ENCODE measurements at regions not wholly inside any gene's neighbourhood (a gene's known extent, or its start where the extent isn't known, plus 50 kb on each side); places are given as distances from the start of the nearest gene placed in this dataset.

DNA sequence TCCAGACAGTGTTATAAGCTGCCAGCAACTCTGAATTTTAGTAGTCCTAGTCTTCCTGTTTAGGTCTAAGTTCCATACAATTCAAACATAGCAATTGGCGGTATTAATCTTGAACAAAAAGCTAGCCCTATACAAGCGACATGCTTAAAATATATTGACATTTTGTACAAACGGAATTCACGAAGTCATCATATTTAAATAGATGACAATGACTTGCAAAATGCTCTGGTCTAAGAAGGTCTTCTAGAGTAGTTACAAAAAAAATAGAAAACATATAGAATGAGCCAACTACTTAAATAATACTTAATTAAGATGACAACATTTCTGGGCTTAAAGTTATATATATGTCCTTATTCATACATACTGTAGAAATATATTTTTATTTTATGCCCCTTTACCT lies 446.6 kb downstream of the ANKRD7 start:
- Histone ChIP-seq H3K9me3 (ENCODE audit: control insufficient read depth, low read length) (no peaks in the 10 kb centered on the region), H3K4me3 (ENCODE audit: low read length) (no peak overlapping the region), H3K27me3 (ENCODE audit: control insufficient read depth, insufficient read depth, low read length, poor library complexity, severe bottlenecking) (no peaks in the 10 kb centered on the region), H3K27ac (ENCODE audit: low read depth, low read length) (no peak overlapping the region), H3K36me3 (ENCODE audit: control insufficient read depth, insufficient read depth, low read length) (no peaks in the 10 kb centered on the region), H3K4me1 (ENCODE audit: control insufficient read depth, insufficient read depth, low read length) (no peaks in the 10 kb centered on the region), H3K9ac (ENCODE audit: extremely low read depth, low read length, poor library complexity, severe bottlenecking) (no peak overlapping the region)
- Mint-ChIP-seq H3K36me3 (ENCODE audit: low read depth) (no peaks in the 10 kb centered on the region), H3K27ac (no peak overlapping the region), H3K9me3 (no peaks in the 10 kb centered on the region), H3K27me3 (ENCODE audit: insufficient read depth) (no peaks in the 10 kb centered on the region), H3K4me1 (peaks cover 2% of the 10 kb centered on the region), H3K4me3 (no peak overlapping the region)
- DNase-seq = no peak
- WGBS, 2 experiments (ENCODE audit: insufficient coverage in 1 of 2, insufficient read length in 1 of 2) = 81 to 100% methylated on average over 3 to 4 of the region's 4 CpGs
- TF ChIP-seq, protein P1, sequence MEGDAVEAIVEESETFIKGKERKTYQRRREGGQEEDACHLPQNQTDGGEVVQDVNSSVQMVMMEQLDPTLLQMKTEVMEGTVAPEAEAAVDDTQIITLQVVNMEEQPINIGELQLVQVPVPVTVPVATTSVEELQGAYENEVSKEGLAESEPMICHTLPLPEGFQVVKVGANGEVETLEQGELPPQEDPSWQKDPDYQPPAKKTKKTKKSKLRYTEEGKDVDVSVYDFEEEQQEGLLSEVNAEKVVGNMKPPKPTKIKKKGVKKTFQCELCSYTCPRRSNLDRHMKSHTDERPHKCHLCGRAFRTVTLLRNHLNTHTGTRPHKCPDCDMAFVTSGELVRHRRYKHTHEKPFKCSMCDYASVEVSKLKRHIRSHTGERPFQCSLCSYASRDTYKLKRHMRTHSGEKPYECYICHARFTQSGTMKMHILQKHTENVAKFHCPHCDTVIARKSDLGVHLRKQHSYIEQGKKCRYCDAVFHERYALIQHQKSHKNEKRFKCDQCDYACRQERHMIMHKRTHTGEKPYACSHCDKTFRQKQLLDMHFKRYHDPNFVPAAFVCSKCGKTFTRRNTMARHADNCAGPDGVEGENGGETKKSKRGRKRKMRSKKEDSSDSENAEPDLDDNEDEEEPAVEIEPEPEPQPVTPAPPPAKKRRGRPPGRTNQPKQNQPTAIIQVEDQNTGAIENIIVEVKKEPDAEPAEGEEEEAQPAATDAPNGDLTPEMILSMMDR (conservative IDR thresholded peaks at IDR 0.05) = no peak

- Histone ChIP-seq H3K9ac (ENCODE audit: extremely low read depth, low read length, poor library complexity, severe bottlenecking) (no peak overlapping the region), H3K4me1 (ENCODE audit: control insufficient read depth, insufficient read depth, low read length) (no peaks in the 10 kb centered on the region), H3K9me3 (ENCODE audit: control insufficient read depth, low read length) (no peaks in the 10 kb centered on the region), H3K27me3 (ENCODE audit: control insufficient read depth, insufficient read depth, low read length, poor library complexity, severe bottlenecking) (no peaks in the 10 kb centered on the region), H3K27ac (ENCODE audit: low read depth, low read length) (no peak overlapping the region), H3K36me3 (ENCODE audit: control insufficient read depth, insufficient read depth, low read length) (no peaks in the 10 kb centered on the region), H3K4me3 (ENCODE audit: low read length) (no peak overlapping the region)
- no peaks in the 10 kb centered on the region for H3K36me3 Mint-ChIP-seq (ENCODE audit: low read depth)
- H3K27ac Mint-ChIP-seq = no peak overlapping the region
- no peak for DNase-seq
- no peaks in the 10 kb centered on the region for H3K4me1 Mint-ChIP-seq
- H3K27me3 Mint-ChIP-seq (ENCODE audit: insufficient read depth) = no peaks in the 10 kb centered on the region
- TF ChIP-seq, protein P1 (conservative IDR thresholded peaks at IDR 0.05) = no peak
- H3K4me3 Mint-ChIP-seq = no peak overlapping the region
- no peaks in the 10 kb centered on the region for H3K9me3 Mint-ChIP-seq
These were observed 460.3 kb downstream of the ANKRD7 start for GRCh38 chr7:118684796-118685195.

- Histone ChIP-seq H3K27me3 (ENCODE audit: control insufficient read depth, insufficient read depth, low read length, poor library complexity, severe bottlenecking) (no peaks in the 10 kb centered on the region), H3K9ac (ENCODE audit: extremely low read depth, low read length, poor library complexity, severe bottlenecking) (no peak overlapping the region), H3K36me3 (ENCODE audit: control insufficient read depth, insufficient read depth, low read length) (no peaks in the 10 kb centered on the region), H3K4me3 (ENCODE audit: low read length) (no peak overlapping the region), H3K4me1 (ENCODE audit: control insufficient read depth, insufficient read depth, low read length) (no peaks in the 10 kb centered on the region), H3K27ac (ENCODE audit: low read depth, low read length) (no peak overlapping the region), H3K9me3 (ENCODE audit: control insufficient read depth, low read length) (no peaks in the 10 kb centered on the region)
- no peak overlapping the region for H3K27ac Mint-ChIP-seq
- no peak overlapping the region for H3K4me3 Mint-ChIP-seq
- TF ChIP-seq, protein P1 (conservative IDR thresholded peaks at IDR 0.05) = no peak
- no peak for DNase-seq
- H3K36me3 Mint-ChIP-seq (ENCODE audit: low read depth) = no peaks in the 10 kb centered on the region
- H3K9me3 Mint-ChIP-seq = no peaks in the 10 kb centered on the region
- no peaks in the 10 kb centered on the region for H3K4me1 Mint-ChIP-seq
- WGBS, 2 experiments (ENCODE audit: insufficient coverage in 1 of 2, insufficient read length in 1 of 2) = 92 to 93% methylated on average over 11 to 18 of the region's 18 CpGs
- H3K27me3 Mint-ChIP-seq (ENCODE audit: insufficient read depth) = no peaks in the 10 kb centered on the region
These were observed 464.9 kb downstream of the ANKRD7 start for GRCh38 chr7:118689403-118689802.

All from endodermal cell (in vitro differentiated cells).